IMR-90 (cell line): ENCODE measurements at regions not wholly inside any gene's neighbourhood (a gene's known extent, or its start where the extent isn't known, plus 50 kb on each side); places are given as distances from the start of the nearest gene placed in this dataset.

Source experiments
- ATAC-seq: fragments of 200-7000 bp; cut with Tn5 transposase; 2 replicates; pipeline ENCODE4 v1.9.1; 2020; ENCODE audit warnings: low read depth, mild to moderate bottlenecking, moderate library complexity
- BruUV-seq: library from RNA; stranded (reverse); fragments of 400-500 nt; replicated peaks from 2 replicates; lab custom pipeline; 2021; lab: Mats Ljungman, UMichigan
- CTCF ChIA-PET: fragments of 300-600 bp; formaldehyde crosslinking; extraction: SDS; loops from one replicate; lab custom pipeline; 2021; ENCODE audit warnings: antibody characterized with exemption; lab: Yijun Ruan, JAX
- POLR2A ChIA-PET: fragments of 300-600 bp; sonication (Branson Sonifier 250); formaldehyde crosslinking; loops from one replicate; lab custom pipeline; 2022; ENCODE audit warnings: antibody characterized with exemption; ENCODE audit not compliant: unreplicated experiment; lab: Charles Lee
- DNase-seq: peaks from one replicate; pipeline ENCODE4 v3.0.0; 2013
- H2AFZ ChIP-seq: replicated peaks from 2 replicates; pipeline ENCODE3; 2013; ENCODE audit warnings: low read length, mild to moderate bottlenecking; ENCODE audit not compliant: poor library complexity
- H2AK5ac ChIP-seq: 2 replicates; pipeline ENCODE4 v1.6.1; 2013; ENCODE audit warnings: low read depth, low read length, inconsistent platforms
- H2AK9ac ChIP-seq: replicated peaks from 2 replicates; pipeline ENCODE3; 2013; ENCODE audit warnings: mild to moderate bottlenecking, low read depth, low read length, moderate library complexity; ENCODE audit not compliant: poor library complexity
- H2BK120ac ChIP-seq: 2 replicates; pipeline ENCODE4 v1.6.1; 2013; ENCODE audit warnings: low read depth, low read length, inconsistent platforms
- H2BK15ac ChIP-seq: 3 replicates; pipeline ENCODE4 v1.6.1; 2013; ENCODE audit warnings: low read depth, low read length, inconsistent platforms
- H2BK20ac ChIP-seq: 2 replicates; pipeline ENCODE4 v1.6.1; 2013; ENCODE audit warnings: low read depth, mild to moderate bottlenecking, inconsistent platforms, low read length, moderate library complexity
- H2BK5ac ChIP-seq: 2 replicates; pipeline ENCODE4 v1.6.1; 2013; ENCODE audit warnings: mild to moderate bottlenecking, low read depth, low read length, inconsistent platforms; ENCODE audit not compliant: poor library complexity, severe bottlenecking
- H3K14ac ChIP-seq: replicated peaks from 2 replicates; pipeline ENCODE4 v1.6.1; 2013; ENCODE audit warnings: low read depth, low read length, inconsistent platforms
- H3K18ac ChIP-seq: 2 replicates; pipeline ENCODE4 v1.6.1; 2013; ENCODE audit warnings: low read depth, low read length, control low read depth
- H3K23ac ChIP-seq: 2 replicates; pipeline ENCODE4 v1.6.1; 2013; ENCODE audit warnings: low read depth, low read length, inconsistent platforms
- H3K27ac ChIP-seq: 2 replicates; pipeline ENCODE4 v1.5.1; 2013; ENCODE audit warnings: mild to moderate bottlenecking, control low read depth, low read length; ENCODE audit not compliant: insufficient read depth
- H3K27me3 ChIP-seq: 2 replicates; pipeline ENCODE4 v1.6.1; 2013; ENCODE audit warnings: low read length; ENCODE audit not compliant: control insufficient read depth, insufficient read depth
- H3K36me3 ChIP-seq: 2 replicates; pipeline ENCODE4 v1.6.1; 2013; ENCODE audit warnings: low read length, mixed read lengths; ENCODE audit not compliant: control insufficient read depth, insufficient read depth
- H3K4ac ChIP-seq: 2 replicates; pipeline ENCODE4 v1.6.1; 2013; ENCODE audit warnings: low read depth, low read length, inconsistent platforms
- H3K4me1 ChIP-seq: 2 replicates; pipeline ENCODE4 v1.6.1; 2013; ENCODE audit warnings: low read length, mixed read lengths; ENCODE audit not compliant: control insufficient read depth, insufficient read depth
- H3K4me2 ChIP-seq: 2 replicates; pipeline ENCODE4 v1.6.1; 2013; ENCODE audit warnings: low read depth, mild to moderate bottlenecking, control low read depth, low read length, moderate library complexity
- H3K4me3 ChIP-seq: 2 replicates; pipeline ENCODE4 v1.5.1; 2013; ENCODE audit warnings: low read depth, mild to moderate bottlenecking, control low read depth, low read length, moderate library complexity; ENCODE audit not compliant: insufficient read depth
- H3K56ac ChIP-seq: 2 replicates; pipeline ENCODE4 v1.6.1; 2013; ENCODE audit warnings: low read length, inconsistent platforms; ENCODE audit not compliant: insufficient read depth; ENCODE audit errors: extremely low read depth
- H3K79me1 ChIP-seq, 2 experiments: 2 replicates each; pipeline ENCODE4 v1.6.1; 2013; ENCODE audit warnings: low read length in 2 of 2, inconsistent platforms in 1 of 2, low read depth in 1 of 2
- H3K9ac ChIP-seq: 2 replicates; pipeline ENCODE4 v1.6.1; 2013; ENCODE audit warnings: low read depth, low read length, control low read depth
- H3K9me1 ChIP-seq: 2 replicates; pipeline ENCODE4 v1.6.1; 2013; ENCODE audit warnings: low read length, inconsistent platforms; ENCODE audit not compliant: insufficient read depth
- H3K9me3 ChIP-seq: 2 replicates; pipeline ENCODE4 v1.6.1; 2013; ENCODE audit warnings: low read length; ENCODE audit not compliant: control insufficient read depth, insufficient read depth
- H4K20me1 ChIP-seq: 2 replicates; pipeline ENCODE4 v1.6.1; 2013; ENCODE audit warnings: low read length, inconsistent platforms; ENCODE audit not compliant: insufficient read depth
- H4K5ac ChIP-seq: 2 replicates; pipeline ENCODE4 v1.6.1; 2013; ENCODE audit warnings: mild to moderate bottlenecking, low read depth, low read length, control low read depth
- H4K8ac ChIP-seq, 2 experiments: 2 replicates each; pipeline ENCODE4 v1.6.1; 2013; ENCODE audit warnings: low read depth in 2 of 2, low read length in 2 of 2, control low read depth in 1 of 2, inconsistent platforms in 1 of 2
- H4K91ac ChIP-seq: 2 replicates; pipeline ENCODE4 v1.6.1; 2013; ENCODE audit warnings: low read depth, low read length, inconsistent platforms; ENCODE audit not compliant: insufficient read depth
- BHLHE40 ChIP-seq: fragments of 150-350 bp; IDR thresholded peaks from 2 replicates; pipeline ENCODE4 v1.6.1; 2016; ENCODE audit warnings: mild to moderate bottlenecking, low read depth, low read length
- CEBPB ChIP-seq: IDR thresholded peaks from 2 replicates; pipeline ENCODE4 v1.6.1; 2012; ENCODE audit warnings: low read depth, low read length, improper control_type of control experiment
- CTCF ChIP-seq: conservative IDR thresholded peaks from 2 replicates; pipeline ENCODE4 v1.5.1; 2012; ENCODE audit warnings: mild to moderate bottlenecking, low read depth, low read length, improper control_type of control experiment
- MAFK ChIP-seq: IDR thresholded peaks from 2 replicates; pipeline ENCODE4 v1.6.1; 2012; ENCODE audit warnings: low read depth, low read length, improper control_type of control experiment
- POLR2A ChIP-seq: IDR thresholded peaks from 2 replicates; pipeline ENCODE4 v1.6.1; 2012; ENCODE audit warnings: mild to moderate bottlenecking, low read depth, low read length
- SMC3 ChIP-seq: fragments of 150-350 bp; IDR thresholded peaks from 2 replicates; pipeline ENCODE4 v1.6.1; 2016; ENCODE audit warnings: low read depth, mild to moderate bottlenecking, antibody characterized with exemption, low read length, moderate library complexity
- WGBS, 2 experiments: methylation state at CpG; one replicate each; pipeline versions ENCODE4 v1.1.5 to v1.1.7; 2013; ENCODE audit warnings: missing lambda C conversion rate in 2 of 2; ENCODE audit not compliant: insufficient read length in 1 of 2; ENCODE audit errors: extremely low coverage in 2 of 2; 5-methylcytosine and 5-hydroxymethylcytosine counted together
- dilution Hi-C: fragments of 300-500 bp; cut with HindIII; formaldehyde crosslinking; loops from one replicate; pipeline ENCODE4 v1.14.3; 2018; ENCODE audit warnings: low sequenced_read_pairs; ENCODE audit not compliant: unreplicated experiment
- in situ Hi-C: fragments of 300-500 bp; cut with MboI; formaldehyde crosslinking; loops from 3 replicates; pipeline ENCODE4 v1.14.3; 2019; ENCODE audit warnings: low sequenced_read_pairs, inconsistent platforms, mixed read lengths
- intact Hi-C: fragments of 100-400 bp; cut with micrococcal nuclease; formaldehyde crosslinking; loops from 2 replicates; pipeline ENCODE4 v1.10.0; 2022

- H2BK120ac ChIP-seq = no peak overlapping the region
- H3K9me3 ChIP-seq = no peaks in the 10 kb centered on the region
- in situ Hi-C loops (no loop called here), dilution Hi-C loops (no loop called here), intact Hi-C loops (no loop called here)
- ATAC-seq (no peak), DNase-seq (no peak)
- no peak overlapping the region for H2AK9ac ChIP-seq
- H3K4ac ChIP-seq = no peak overlapping the region
- H3K79me1 ChIP-seq = no peaks in the 10 kb centered on the region
- WGBS, 2 experiments = no CpG with 5 or more reads among the region's 4 CpGs
- H2BK15ac ChIP-seq = no peak overlapping the region
- no peak overlapping the region for H3K23ac ChIP-seq
- no TSS peak for BruUV-seq
- no peak overlapping the region for H3K9ac ChIP-seq
- no peaks in the 10 kb centered on the region for H3K4me1 ChIP-seq
- H3K14ac ChIP-seq = no peak overlapping the region
- H2BK20ac ChIP-seq = no peak overlapping the region
- ChIA-PET POLR2A (no interaction called here), CTCF (interaction anchor here (0.9 kb wide), 1 partner anchor 34 kb away, joined by 5 read pairs; no protein-coding TSS in a partner anchor)
- H3K27ac ChIP-seq = no peak overlapping the region
- H4K5ac ChIP-seq = no peak overlapping the region
- H4K91ac ChIP-seq = no peak overlapping the region
- H3K9me1 ChIP-seq = no peaks in the 10 kb centered on the region
- no peak for TF ChIP-seq CEBPB
- TF ChIP-seq CTCF = no peak
- no peak for TF ChIP-seq SMC3
- no peak for TF ChIP-seq POLR2A
- TF ChIP-seq MAFK = no peak
- no peak for TF ChIP-seq BHLHE40
- no peak overlapping the region for H3K18ac ChIP-seq
- H2AK5ac ChIP-seq = no peak overlapping the region
- H3K4me2 ChIP-seq = no peak overlapping the region
- no peak overlapping the region for H3K4me3 ChIP-seq
- H2AFZ ChIP-seq = no peak overlapping the region
- H3K36me3 ChIP-seq = no peaks in the 10 kb centered on the region
- no peak overlapping the region for H3K56ac ChIP-seq
- no peak overlapping the region for H4K8ac ChIP-seq
- no peak overlapping the region for H2BK5ac ChIP-seq
- no peaks in the 10 kb centered on the region; the same call in 1 of the 2 replicates for H3K27me3 ChIP-seq
- H4K20me1 ChIP-seq = no peaks in the 10 kb centered on the region
Measured at GRCh38 chr6:113659762-113660404, 197.3 kb upstream of the MARCKS start.
